ENCODE measurements at regions not wholly inside any gene's neighbourhood (a gene's known extent, or its start where the extent isn't known, plus 50 kb on each side); places are given as distances from the start of the nearest gene placed in this dataset.

- Histone ChIP-seq H3K27ac (no peak overlapping the region), H3K4me3 (ENCODE audit: low read depth, low read length) (no peak overlapping the region), H3K4me2 (ENCODE audit: low read length) (no peak overlapping the region), H3K4me1 (no peaks in the 10 kb centered on the region), H2AFZ (no peak overlapping the region), H3K27me3 (ENCODE audit: control insufficient read depth, insufficient read depth, low read length) (no peaks in the 10 kb centered on the region), H3K9ac (no peak overlapping the region), H3K79me2 (no peaks in the 10 kb centered on the region), H3K36me3 (ENCODE audit: control insufficient read depth, insufficient read depth, low read length) (no peaks in the 10 kb centered on the region), H3K9me3 (ENCODE audit: control insufficient read depth, low read length) (no peaks in the 10 kb centered on the region)
- TF ChIP-seq CTCF (IDR thresholded peaks at IDR 0.05): no peak
Observed at GRCh38 chr14:85441909-85442643, 87.9 kb upstream of the FLRT2 start.

GRCh38 chr14:85442996-85443395, 86.9 kb upstream of the FLRT2 start:
- H3K9ac ChIP-seq: no peak overlapping the region
- no peaks in the 10 kb centered on the region for H3K4me1 ChIP-seq
- TF ChIP-seq CTCF (IDR thresholded peaks at IDR 0.05): no peak
- no peak overlapping the region for H3K27ac ChIP-seq
- H3K27me3 ChIP-seq (ENCODE audit: control insufficient read depth, insufficient read depth, low read length): no peaks in the 10 kb centered on the region
- no peaks in the 10 kb centered on the region for H3K36me3 ChIP-seq (ENCODE audit: control insufficient read depth, insufficient read depth, low read length)
- H2AFZ ChIP-seq: no peak overlapping the region
- no peaks in the 10 kb centered on the region for H3K79me2 ChIP-seq
- H3K4me2 ChIP-seq (ENCODE audit: low read length): no peak overlapping the region
- no peaks in the 10 kb centered on the region for H3K9me3 ChIP-seq (ENCODE audit: control insufficient read depth, low read length)
- H3K4me3 ChIP-seq (ENCODE audit: low read depth, low read length): no peak overlapping the region

GRCh38 chr14:85444635-85445034, 85.3 kb upstream of the FLRT2 start:
- Histone ChIP-seq H3K79me2 (no peaks in the 10 kb centered on the region), H3K4me1 (no peaks in the 10 kb centered on the region), H2AFZ (no peak overlapping the region), H3K9ac (no peak overlapping the region), H3K27ac (no peak overlapping the region), H3K4me2 (ENCODE audit: low read length) (no peak overlapping the region), H3K27me3 (ENCODE audit: control insufficient read depth, insufficient read depth, low read length) (no peaks in the 10 kb centered on the region), H3K36me3 (ENCODE audit: control insufficient read depth, insufficient read depth, low read length) (no peaks in the 10 kb centered on the region), H3K4me3 (ENCODE audit: low read depth, low read length) (no peak overlapping the region), H3K9me3 (ENCODE audit: control insufficient read depth, low read length) (no peaks in the 10 kb centered on the region)
- no peak for TF ChIP-seq CTCF (IDR thresholded peaks at IDR 0.05)

GRCh38 chr14:85445151-85445795, 84.7 kb upstream of the FLRT2 start:
- Histone ChIP-seq H3K9me3 (ENCODE audit: control insufficient read depth, low read length) (no peaks in the 10 kb centered on the region), H3K4me1 (no peaks in the 10 kb centered on the region), H3K4me3 (ENCODE audit: low read depth, low read length) (no peak overlapping the region), H2AFZ (no peak overlapping the region), H3K27ac (no peak overlapping the region), H3K36me3 (ENCODE audit: control insufficient read depth, insufficient read depth, low read length) (no peaks in the 10 kb centered on the region), H3K4me2 (ENCODE audit: low read length) (no peak overlapping the region), H3K9ac (no peak overlapping the region), H3K79me2 (no peaks in the 10 kb centered on the region), H3K27me3 (ENCODE audit: control insufficient read depth, insufficient read depth, low read length) (no peaks in the 10 kb centered on the region)
- no peak for TF ChIP-seq CTCF (IDR thresholded peaks at IDR 0.05)

- Histone ChIP-seq H3K9ac (no peak overlapping the region), H3K27me3 (ENCODE audit: control insufficient read depth, insufficient read depth, low read length) (no peaks in the 10 kb centered on the region), H3K9me3 (ENCODE audit: control insufficient read depth, low read length) (no peaks in the 10 kb centered on the region), H3K4me3 (ENCODE audit: low read depth, low read length) (no peak overlapping the region), H3K27ac (no peak overlapping the region), H2AFZ (no peak overlapping the region), H3K36me3 (ENCODE audit: control insufficient read depth, insufficient read depth, low read length) (no peaks in the 10 kb centered on the region), H3K79me2 (no peaks in the 10 kb centered on the region), H3K4me2 (ENCODE audit: low read length) (no peak overlapping the region), H3K4me1 (no peaks in the 10 kb centered on the region)
- TF ChIP-seq CTCF (IDR thresholded peaks at IDR 0.05): no peak
Observed at GRCh38 chr14:85447883-85448282, 82.1 kb upstream of the FLRT2 start.
